Suprapubic skin (tissue), 4 donors: ENCODE measurements at regions not wholly inside any gene's neighbourhood (a gene's known extent, or its start where the extent isn't known, plus 50 kb on each side); places are given as distances from the start of the nearest gene placed in this dataset.

Experiments
- DNase-seq, 2 donors: peaks; one replicate each; pipeline ENCODE4 v3.0.0-alpha.2; 2019; ENCODE audit warnings: low spot score in 2 of 2
- H3K27ac ChIP-seq: fragments of 200-600 bp; sonication (generic); one replicate; pipeline ENCODE4 v1.5.1; 2019
- H3K27me3 ChIP-seq: fragments of 200-600 bp; sonication (generic); one replicate; pipeline ENCODE4 v1.5.1; 2019
- H3K36me3 ChIP-seq: fragments of 200-600 bp; sonication (generic); one replicate; pipeline ENCODE4 v1.5.1; 2019
- H3K4me1 ChIP-seq: fragments of 200-600 bp; sonication (generic); one replicate; pipeline ENCODE4 v1.5.1; 2019
- H3K4me3 ChIP-seq: fragments of 200-600 bp; sonication (generic); one replicate; pipeline ENCODE4 v1.5.1; 2019; ENCODE audit warnings: mild to moderate bottlenecking
- H3K9me3 ChIP-seq: fragments of 200-600 bp; sonication (generic); one replicate; pipeline ENCODE4 v1.5.1; 2019
- EP300 ChIP-seq: sonication (generic); formaldehyde crosslinking; IDR thresholded peaks from one replicate; pipeline ENCODE4 v1.6.1; 2017; ENCODE audit warnings: antibody characterized with exemption
- POLR2A ChIP-seq, 2 donors: fragments of 450-650 bp; IDR thresholded peaks; one replicate each; pipeline ENCODE4 v1.6.1; 2017; ENCODE audit warnings: antibody characterized with exemption in 2 of 2, mild to moderate bottlenecking in 2 of 2, moderate library complexity in 2 of 2
- POLR2AphosphoS5 ChIP-seq, 3 donors: sonication (generic); formaldehyde crosslinking; IDR thresholded peaks; one replicate each; pipeline ENCODE4 v1.6.1; 2017; ENCODE audit warnings: antibody characterized with exemption in 3 of 3
- WGBS: methylation state at CpG from one replicate; pipeline ENCODE4 v1.1.5; 2018; 5-methylcytosine and 5-hydroxymethylcytosine counted together
- TF ChIP-seq, protein P1 (sequence below), 2 donors: fragments of 200-600 bp in 1 of 2; fragments of 450-650 bp in 1 of 2; sonication (generic) in 1 of 2; IDR thresholded peaks; one replicate each; pipeline ENCODE4 v1.5.1; 2016 to 2019; ENCODE audit warnings: antibody characterized with exemption in 2 of 2, mild to moderate bottlenecking in 1 of 2, moderate library complexity in 1 of 2

DNA sequence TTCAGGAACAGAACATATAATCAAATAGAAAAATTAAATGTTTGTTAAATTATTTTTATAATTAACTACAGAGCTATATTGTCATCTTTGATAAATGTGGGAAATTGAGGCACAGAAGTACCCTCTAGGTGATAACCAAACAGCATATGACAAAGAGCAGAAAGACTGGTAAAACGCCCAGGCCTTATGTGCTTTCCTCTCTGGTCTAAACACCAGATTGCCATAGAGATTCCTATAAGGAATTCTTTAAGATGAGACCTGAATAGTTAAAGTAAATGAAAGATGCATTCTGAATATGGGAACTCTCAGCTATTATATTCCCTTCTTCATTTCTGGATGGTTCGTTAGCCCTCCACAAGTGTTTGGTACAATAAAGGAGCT lies 140.0 kb upstream of the SOX5 start:
- no peak for DNase-seq
- Histone ChIP-seq H3K27me3 (no peaks in the 10 kb centered on the region), H3K9me3 (no peaks in the 10 kb centered on the region), H3K36me3 (no peaks in the 10 kb centered on the region), H3K4me3 (no peak overlapping the region), H3K4me1 (no peaks in the 10 kb centered on the region), H3K27ac (no peak overlapping the region)
- TF ChIP-seq, protein P1, sequence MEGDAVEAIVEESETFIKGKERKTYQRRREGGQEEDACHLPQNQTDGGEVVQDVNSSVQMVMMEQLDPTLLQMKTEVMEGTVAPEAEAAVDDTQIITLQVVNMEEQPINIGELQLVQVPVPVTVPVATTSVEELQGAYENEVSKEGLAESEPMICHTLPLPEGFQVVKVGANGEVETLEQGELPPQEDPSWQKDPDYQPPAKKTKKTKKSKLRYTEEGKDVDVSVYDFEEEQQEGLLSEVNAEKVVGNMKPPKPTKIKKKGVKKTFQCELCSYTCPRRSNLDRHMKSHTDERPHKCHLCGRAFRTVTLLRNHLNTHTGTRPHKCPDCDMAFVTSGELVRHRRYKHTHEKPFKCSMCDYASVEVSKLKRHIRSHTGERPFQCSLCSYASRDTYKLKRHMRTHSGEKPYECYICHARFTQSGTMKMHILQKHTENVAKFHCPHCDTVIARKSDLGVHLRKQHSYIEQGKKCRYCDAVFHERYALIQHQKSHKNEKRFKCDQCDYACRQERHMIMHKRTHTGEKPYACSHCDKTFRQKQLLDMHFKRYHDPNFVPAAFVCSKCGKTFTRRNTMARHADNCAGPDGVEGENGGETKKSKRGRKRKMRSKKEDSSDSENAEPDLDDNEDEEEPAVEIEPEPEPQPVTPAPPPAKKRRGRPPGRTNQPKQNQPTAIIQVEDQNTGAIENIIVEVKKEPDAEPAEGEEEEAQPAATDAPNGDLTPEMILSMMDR (IDR thresholded peaks at IDR 0.05) = no peak
- no peak for TF ChIP-seq POLR2AphosphoS5 (IDR thresholded peaks at IDR 0.05)
- TF ChIP-seq EP300 = no peak
- no peak for TF ChIP-seq POLR2A (IDR thresholded peaks at IDR 0.05)
- WGBS = 86% methylated on average over 2 of the region's 2 CpGs

DNA sequence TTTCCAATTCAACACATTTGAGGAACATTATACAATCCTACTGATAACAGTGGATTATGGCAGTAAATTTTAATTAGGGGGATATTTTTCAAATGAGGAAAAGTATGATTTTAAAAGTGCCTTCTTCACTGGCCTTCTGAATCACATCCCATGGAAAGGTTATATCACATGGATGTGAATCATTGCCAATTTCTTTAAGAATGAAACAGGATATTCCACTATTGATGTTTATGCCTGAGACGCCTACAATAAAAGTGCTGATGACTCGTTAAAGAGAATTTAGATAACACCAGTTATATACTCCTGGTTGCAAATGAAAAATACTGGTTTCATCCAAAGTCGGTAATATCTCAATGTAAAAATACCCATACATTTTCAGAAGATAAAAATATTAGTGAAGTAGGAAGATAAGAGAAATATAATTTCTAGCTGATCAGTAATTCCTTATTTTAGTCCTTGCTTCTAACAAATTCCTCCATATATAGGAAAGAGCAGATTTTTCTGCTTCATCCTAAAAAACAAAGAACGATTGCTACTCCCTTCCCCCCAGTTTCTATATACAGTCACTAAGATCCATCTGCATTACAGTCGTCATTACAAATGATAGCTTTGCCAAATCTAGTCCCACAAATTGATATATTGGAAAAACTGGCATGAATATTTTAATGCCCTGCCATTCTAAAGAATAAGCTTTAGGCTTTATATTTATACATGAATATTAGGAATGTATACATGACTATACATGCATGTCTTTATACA lies 139.5 kb upstream of the SOX5 start:
- WGBS = 67% methylated on average over 5 of the region's 5 CpGs
- Histone ChIP-seq H3K27me3 (no peaks in the 10 kb centered on the region), H3K27ac (no peak overlapping the region), H3K36me3 (no peaks in the 10 kb centered on the region), H3K9me3 (no peaks in the 10 kb centered on the region), H3K4me3 (no peak overlapping the region), H3K4me1 (no peaks in the 10 kb centered on the region)
- TF ChIP-seq POLR2AphosphoS5 (IDR thresholded peaks at IDR 0.05) = no peak
- no peak for TF ChIP-seq EP300
- TF ChIP-seq POLR2A (IDR thresholded peaks at IDR 0.05) = no peak
- TF ChIP-seq, protein P1 (IDR thresholded peaks at IDR 0.05) = no peak
- DNase-seq = no peak

DNA sequence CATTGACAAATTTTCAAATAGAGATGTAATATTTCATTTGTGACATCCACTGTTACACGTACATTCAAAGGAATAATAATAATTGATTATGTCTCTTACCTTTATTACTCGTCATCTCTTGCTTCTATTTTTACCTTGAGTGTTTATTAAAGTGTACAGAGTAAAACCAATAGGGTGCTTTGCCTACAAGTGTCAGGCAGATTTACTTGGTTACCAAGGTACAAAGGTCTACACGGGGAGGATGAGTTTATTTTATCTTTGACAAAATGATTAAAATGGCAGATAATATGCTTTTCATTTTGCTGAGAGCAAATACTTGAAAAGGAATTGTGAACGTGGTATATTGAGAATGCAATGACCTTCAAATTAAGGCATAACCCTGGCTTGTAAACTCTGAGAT lies 137.8 kb upstream of the SOX5 start:
- Histone ChIP-seq H3K36me3 (no peaks in the 10 kb centered on the region), H3K4me1 (no peaks in the 10 kb centered on the region), H3K27me3 (no peaks in the 10 kb centered on the region), H3K4me3 (no peak overlapping the region), H3K9me3 (no peaks in the 10 kb centered on the region), H3K27ac (no peak overlapping the region)
- 77% methylated on average over 4 of the region's 4 CpGs for WGBS
- no peak for DNase-seq
- TF ChIP-seq POLR2A (IDR thresholded peaks at IDR 0.05) = no peak
- TF ChIP-seq POLR2AphosphoS5 (IDR thresholded peaks at IDR 0.05) = no peak
- TF ChIP-seq, protein P1 (IDR thresholded peaks at IDR 0.05) = no peak
- no peak for TF ChIP-seq EP300

DNA sequence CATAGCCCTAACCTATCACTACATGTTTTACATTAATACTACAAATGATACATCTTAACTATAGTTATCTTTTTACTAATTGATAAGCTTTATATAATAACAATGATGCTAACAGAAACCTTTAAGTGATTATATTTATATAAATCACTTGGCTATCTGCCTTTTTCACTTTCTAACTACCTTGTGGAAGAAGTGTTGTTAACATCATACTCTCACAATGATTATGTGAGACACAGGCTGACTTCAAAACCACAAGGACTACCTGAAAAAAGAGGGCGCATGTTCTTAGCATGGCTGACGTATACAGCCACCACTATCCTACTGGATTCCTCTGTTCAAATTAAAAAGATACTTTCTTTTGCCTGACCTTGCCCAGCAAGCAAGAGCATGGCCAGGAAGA lies 135.3 kb upstream of the SOX5 start:
- no peak for DNase-seq
- TF ChIP-seq EP300 = no peak
- TF ChIP-seq POLR2A (IDR thresholded peaks at IDR 0.05) = no peak
- no peak for TF ChIP-seq POLR2AphosphoS5 (IDR thresholded peaks at IDR 0.05)
- TF ChIP-seq, protein P1 (IDR thresholded peaks at IDR 0.05) = no peak
- Histone ChIP-seq H3K27ac (no peak overlapping the region), H3K27me3 (no peaks in the 10 kb centered on the region), H3K36me3 (no peaks in the 10 kb centered on the region), H3K4me3 (no peak overlapping the region), H3K9me3 (no peaks in the 10 kb centered on the region), H3K4me1 (no peaks in the 10 kb centered on the region)
- 92% methylated on average over 2 of the region's 2 CpGs for WGBS

DNA sequence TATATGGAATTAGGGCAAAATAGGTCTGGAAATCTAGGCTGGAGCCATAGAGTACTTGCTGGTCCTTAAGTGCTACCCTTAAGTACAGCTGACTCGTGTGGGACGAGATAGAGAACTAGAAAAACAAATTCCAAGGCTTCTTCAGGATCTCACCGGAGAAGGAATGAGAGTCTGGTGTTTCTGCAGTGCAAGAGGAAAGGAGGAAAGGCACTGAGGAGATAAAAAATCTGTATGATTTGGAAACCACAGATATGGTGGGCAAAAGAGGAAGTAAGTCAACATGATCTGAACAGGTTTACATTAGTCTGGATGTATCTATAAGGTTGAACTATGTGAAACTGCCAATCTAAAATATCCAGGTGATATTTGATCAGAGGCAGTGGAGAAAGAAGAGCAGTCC lies 134.4 kb upstream of the SOX5 start:
- Histone ChIP-seq H3K27me3 (no peaks in the 10 kb centered on the region), H3K4me1 (no peaks in the 10 kb centered on the region), H3K36me3 (no peaks in the 10 kb centered on the region), H3K9me3 (no peaks in the 10 kb centered on the region), H3K4me3 (no peak overlapping the region), H3K27ac (no peak overlapping the region)
- DNase-seq = no peak
- TF ChIP-seq POLR2AphosphoS5 (IDR thresholded peaks at IDR 0.05) (no peak), EP300 (no peak), POLR2A (IDR thresholded peaks at IDR 0.05) (no peak)
- TF ChIP-seq, protein P1 (IDR thresholded peaks at IDR 0.05) = no peak
- WGBS = 84% methylated on average over 3 of the region's 3 CpGs
